WTC11 (cell line): ENCODE measurements at regions not wholly inside any gene's neighbourhood (a gene's known extent, or its start where the extent isn't known, plus 50 kb on each side); places are given as distances from the start of the nearest gene placed in this dataset.

Experiments used
- FOXK1 ChIP-seq: sonication (generic); formaldehyde crosslinking; IDR thresholded peaks from 2 replicates; pipeline ENCODE4 v1.8.0; 2022; ENCODE audit warnings: mild to moderate bottlenecking, moderate library complexity, missing genetic modification reagents
- FOXP1 ChIP-seq: sonication (generic); formaldehyde crosslinking; IDR thresholded peaks from 2 replicates; pipeline ENCODE4 v1.8.0; 2022; ENCODE audit warnings: missing genetic modification reagents, mild to moderate bottlenecking, moderate library complexity, borderline replicate concordance
- KAT7 ChIP-seq: sonication (generic); formaldehyde crosslinking; IDR thresholded peaks from 2 replicates; pipeline ENCODE4 v1.8.1; 2023; ENCODE audit warnings: missing genetic modification reagents, mild to moderate bottlenecking, borderline replicate concordance
- NR3C1 ChIP-seq: sonication (generic); formaldehyde crosslinking; conservative IDR thresholded peaks from 2 replicates; pipeline ENCODE4 v1.8.1; 2023; ENCODE audit warnings: low read depth, mild to moderate bottlenecking, missing genetic modification reagents
- TCF7 ChIP-seq: sonication (generic); formaldehyde crosslinking; IDR thresholded peaks from 2 replicates; pipeline ENCODE4 v1.8.0; 2022; ENCODE audit warnings: mild to moderate bottlenecking, low read depth, missing genetic modification reagents, moderate library complexity
- USF1 ChIP-seq: sonication (generic); formaldehyde crosslinking; IDR thresholded peaks from 2 replicates; pipeline ENCODE4 v1.8.0; 2022; ENCODE audit warnings: mild to moderate bottlenecking, missing genetic modification reagents
- USF2 ChIP-seq: sonication (generic); formaldehyde crosslinking; IDR thresholded peaks from 2 replicates; pipeline ENCODE4 v1.8.1; 2023; ENCODE audit warnings: mild to moderate bottlenecking, missing genetic modification reagents, moderate library complexity
- ZNF121 ChIP-seq: sonication (generic); formaldehyde crosslinking; IDR thresholded peaks from 2 replicates; pipeline ENCODE4 v1.8.0; 2023; ENCODE audit warnings: missing genetic modification reagents
- TF ChIP-seq, protein P1 (sequence below): sonication (generic); formaldehyde crosslinking; IDR thresholded peaks from 2 replicates; pipeline ENCODE4 v1.8.0; 2022; ENCODE audit warnings: mild to moderate bottlenecking, missing genetic modification reagents
- TF ChIP-seq, protein P2 (sequence below): fragments of 200-600 bp; IDR thresholded peaks from 2 replicates; pipeline ENCODE4 v1.8.0; 2022; ENCODE audit warnings: antibody characterized with exemption
- TF ChIP-seq, protein P3 (sequence below): sonication (generic); formaldehyde crosslinking; IDR thresholded peaks from 2 replicates; pipeline ENCODE4 v1.8.1; 2022; ENCODE audit warnings: low read depth, missing genetic modification reagents, borderline replicate concordance

GRCh38 chr21:15204140-15204969 is 139.6 kb upstream of the NRIP1 start:
- TF ChIP-seq, protein P1, sequence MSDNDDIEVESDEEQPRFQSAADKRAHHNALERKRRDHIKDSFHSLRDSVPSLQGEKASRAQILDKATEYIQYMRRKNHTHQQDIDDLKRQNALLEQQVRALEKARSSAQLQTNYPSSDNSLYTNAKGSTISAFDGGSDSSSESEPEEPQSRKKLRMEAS (CRISPR knock-in tag), result no peak
- no peak for TF ChIP-seq USF1 (CRISPR knock-in tag)
- no peak for TF ChIP-seq KAT7 (CRISPR knock-in tag)
- TF ChIP-seq, protein P2, sequence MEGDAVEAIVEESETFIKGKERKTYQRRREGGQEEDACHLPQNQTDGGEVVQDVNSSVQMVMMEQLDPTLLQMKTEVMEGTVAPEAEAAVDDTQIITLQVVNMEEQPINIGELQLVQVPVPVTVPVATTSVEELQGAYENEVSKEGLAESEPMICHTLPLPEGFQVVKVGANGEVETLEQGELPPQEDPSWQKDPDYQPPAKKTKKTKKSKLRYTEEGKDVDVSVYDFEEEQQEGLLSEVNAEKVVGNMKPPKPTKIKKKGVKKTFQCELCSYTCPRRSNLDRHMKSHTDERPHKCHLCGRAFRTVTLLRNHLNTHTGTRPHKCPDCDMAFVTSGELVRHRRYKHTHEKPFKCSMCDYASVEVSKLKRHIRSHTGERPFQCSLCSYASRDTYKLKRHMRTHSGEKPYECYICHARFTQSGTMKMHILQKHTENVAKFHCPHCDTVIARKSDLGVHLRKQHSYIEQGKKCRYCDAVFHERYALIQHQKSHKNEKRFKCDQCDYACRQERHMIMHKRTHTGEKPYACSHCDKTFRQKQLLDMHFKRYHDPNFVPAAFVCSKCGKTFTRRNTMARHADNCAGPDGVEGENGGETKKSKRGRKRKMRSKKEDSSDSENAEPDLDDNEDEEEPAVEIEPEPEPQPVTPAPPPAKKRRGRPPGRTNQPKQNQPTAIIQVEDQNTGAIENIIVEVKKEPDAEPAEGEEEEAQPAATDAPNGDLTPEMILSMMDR, result no peak
- TF ChIP-seq, protein P3, sequence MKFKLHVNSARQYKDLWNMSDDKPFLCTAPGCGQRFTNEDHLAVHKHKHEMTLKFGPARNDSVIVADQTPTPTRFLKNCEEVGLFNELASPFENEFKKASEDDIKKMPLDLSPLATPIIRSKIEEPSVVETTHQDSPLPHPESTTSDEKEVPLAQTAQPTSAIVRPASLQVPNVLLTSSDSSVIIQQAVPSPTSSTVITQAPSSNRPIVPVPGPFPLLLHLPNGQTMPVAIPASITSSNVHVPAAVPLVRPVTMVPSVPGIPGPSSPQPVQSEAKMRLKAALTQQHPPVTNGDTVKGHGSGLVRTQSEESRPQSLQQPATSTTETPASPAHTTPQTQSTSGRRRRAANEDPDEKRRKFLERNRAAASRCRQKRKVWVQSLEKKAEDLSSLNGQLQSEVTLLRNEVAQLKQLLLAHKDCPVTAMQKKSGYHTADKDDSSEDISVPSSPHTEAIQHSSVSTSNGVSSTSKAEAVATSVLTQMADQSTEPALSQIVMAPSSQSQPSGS (CRISPR knock-in tag), result no peak
- no peak for TF ChIP-seq USF2 (CRISPR knock-in tag)
- TF ChIP-seq NR3C1 (CRISPR knock-in tag), result no peak
- TF ChIP-seq TCF7, result no peak
- no peak for TF ChIP-seq FOXP1
- TF ChIP-seq ZNF121, result no peak
- TF ChIP-seq FOXK1 (CRISPR knock-in tag), result no peak
